T-helper 1 cell treated with Interleukin-12 subunit alpha and Interleukin-12 subunit beta and Interleukin-4 antibody, amounts not matched to agents 30 μg/mL and 1 μg/mL, for 36 hours (primary cell): ENCODE measurements at regions not wholly inside any gene's neighbourhood (a gene's known extent, or its start where the extent isn't known, plus 50 kb on each side); places are given as distances from the start of the nearest gene placed in this dataset.

Source experiments
- H3K27ac Mint-ChIP-seq: one replicate; pipeline ENCODE4 v1.8.0; 2021; ENCODE audit warnings: mild to moderate bottlenecking, mixed read lengths
- H3K27me3 Mint-ChIP-seq: one replicate; pipeline ENCODE4 v1.8.0; 2021; ENCODE audit warnings: low read depth, mixed read lengths
- H3K36me3 Mint-ChIP-seq: one replicate; pipeline ENCODE4 v1.8.0; 2021; ENCODE audit warnings: low read depth, mixed read lengths
- H3K4me1 Mint-ChIP-seq: one replicate; pipeline ENCODE4 v1.8.0; 2021; ENCODE audit warnings: low read depth, mixed read lengths
- H3K4me3 Mint-ChIP-seq: one replicate; pipeline ENCODE4 v1.8.0; 2021; ENCODE audit warnings: mild to moderate bottlenecking, moderate library complexity, mixed read lengths
- H3K9me3 Mint-ChIP-seq: one replicate; pipeline ENCODE4 v1.8.0; 2021; ENCODE audit warnings: mixed read lengths

- Mint-ChIP-seq H3K4me1 (no peaks in the 10 kb centered on the region), H3K36me3 (no peaks in the 10 kb centered on the region), H3K4me3 (no peak overlapping the region), H3K27ac (no peak overlapping the region), H3K9me3 (peaks cover 4% of the 10 kb centered on the region), H3K27me3 (no peaks in the 10 kb centered on the region)
Measured at GRCh38 chr11:110818032-110818687, 105.9 kb upstream of the ARHGAP20 start.

GRCh38 chr11:110812086-110812733, 100.0 kb upstream of the ARHGAP20 start:
- H3K4me3 Mint-ChIP-seq = no peak overlapping the region
- H3K27ac Mint-ChIP-seq = no peak overlapping the region
- H3K36me3 Mint-ChIP-seq = no peaks in the 10 kb centered on the region
- H3K4me1 Mint-ChIP-seq = no peaks in the 10 kb centered on the region
- peaks cover 4% of the 10 kb centered on the region for H3K9me3 Mint-ChIP-seq
- no peaks in the 10 kb centered on the region for H3K27me3 Mint-ChIP-seq

GRCh38 chr11:110809417-110810199, 97.4 kb upstream of the ARHGAP20 start:
- Mint-ChIP-seq H3K4me3 (no peak overlapping the region), H3K27me3 (no peaks in the 10 kb centered on the region), H3K36me3 (no peaks in the 10 kb centered on the region), H3K4me1 (no peaks in the 10 kb centered on the region), H3K27ac (no peak overlapping the region), H3K9me3 (no peaks in the 10 kb centered on the region)

- Mint-ChIP-seq H3K4me1 (no peaks in the 10 kb centered on the region), H3K9me3 (no peaks in the 10 kb centered on the region), H3K4me3 (no peak overlapping the region), H3K27ac (no peak overlapping the region), H3K27me3 (no peaks in the 10 kb centered on the region), H3K36me3 (no peaks in the 10 kb centered on the region)
Measured at GRCh38 chr11:110808248-110808647, 96.0 kb upstream of the ARHGAP20 start.

GRCh38 chr11:110807801-110808200, 95.6 kb upstream of the ARHGAP20 start:
- Mint-ChIP-seq H3K4me3 (no peak overlapping the region), H3K4me1 (no peaks in the 10 kb centered on the region), H3K27me3 (no peaks in the 10 kb centered on the region), H3K9me3 (no peaks in the 10 kb centered on the region), H3K27ac (no peak overlapping the region), H3K36me3 (no peaks in the 10 kb centered on the region)

GRCh38 chr11:110805756-110806155, 93.5 kb upstream of the ARHGAP20 start:
- H3K27me3 Mint-ChIP-seq = no peaks in the 10 kb centered on the region
- no peaks in the 10 kb centered on the region for H3K4me1 Mint-ChIP-seq
- no peak overlapping the region for H3K4me3 Mint-ChIP-seq
- no peak overlapping the region for H3K27ac Mint-ChIP-seq
- H3K9me3 Mint-ChIP-seq = no peaks in the 10 kb centered on the region
- H3K36me3 Mint-ChIP-seq = no peaks in the 10 kb centered on the region

GRCh38 chr11:110802162-110802561, 89.9 kb upstream of the ARHGAP20 start:
- H3K9me3 Mint-ChIP-seq = no peaks in the 10 kb centered on the region
- no peaks in the 10 kb centered on the region for H3K27me3 Mint-ChIP-seq
- H3K27ac Mint-ChIP-seq = no peak overlapping the region
- no peaks in the 10 kb centered on the region for H3K4me1 Mint-ChIP-seq
- no peaks in the 10 kb centered on the region for H3K36me3 Mint-ChIP-seq
- H3K4me3 Mint-ChIP-seq = no peak overlapping the region

GRCh38 chr11:110801328-110801727, 89.1 kb upstream of the ARHGAP20 start:
- Mint-ChIP-seq H3K27ac (no peak overlapping the region), H3K4me3 (no peak overlapping the region), H3K4me1 (no peaks in the 10 kb centered on the region), H3K36me3 (no peaks in the 10 kb centered on the region), H3K27me3 (no peaks in the 10 kb centered on the region), H3K9me3 (no peaks in the 10 kb centered on the region)

GRCh38 chr11:110798201-110798900, 86.1 kb upstream of the ARHGAP20 start:
- Mint-ChIP-seq H3K27me3 (no peaks in the 10 kb centered on the region), H3K27ac (no peak overlapping the region), H3K4me1 (no peaks in the 10 kb centered on the region), H3K9me3 (no peaks in the 10 kb centered on the region), H3K36me3 (no peaks in the 10 kb centered on the region), H3K4me3 (no peak overlapping the region)

GRCh38 chr11:110797453-110797852, 85.2 kb upstream of the ARHGAP20 start:
- H3K27ac Mint-ChIP-seq = no peak overlapping the region
- no peaks in the 10 kb centered on the region for H3K9me3 Mint-ChIP-seq
- H3K4me1 Mint-ChIP-seq = no peaks in the 10 kb centered on the region
- H3K36me3 Mint-ChIP-seq = no peaks in the 10 kb centered on the region
- H3K4me3 Mint-ChIP-seq = no peak overlapping the region
- H3K27me3 Mint-ChIP-seq = peaks cover 4% of the 10 kb centered on the region

GRCh38 chr11:110795112-110795624, 82.9 kb upstream of the ARHGAP20 start:
- H3K36me3 Mint-ChIP-seq = no peaks in the 10 kb centered on the region
- peaks cover 4% of the 10 kb centered on the region for H3K27me3 Mint-ChIP-seq
- no peak overlapping the region for H3K27ac Mint-ChIP-seq
- no peaks in the 10 kb centered on the region for H3K9me3 Mint-ChIP-seq
- no peak overlapping the region for H3K4me3 Mint-ChIP-seq
- H3K4me1 Mint-ChIP-seq = no peaks in the 10 kb centered on the region

GRCh38 chr11:110793556-110793955, 81.3 kb upstream of the ARHGAP20 start:
- Mint-ChIP-seq H3K4me1 (no peaks in the 10 kb centered on the region), H3K9me3 (no peaks in the 10 kb centered on the region), H3K36me3 (no peaks in the 10 kb centered on the region), H3K27ac (no peak overlapping the region), H3K4me3 (no peak overlapping the region), H3K27me3 (peaks cover 4% of the 10 kb centered on the region)

- peaks cover 4% of the 10 kb centered on the region for H3K27me3 Mint-ChIP-seq
- H3K27ac Mint-ChIP-seq = no peak overlapping the region
- no peak overlapping the region for H3K4me3 Mint-ChIP-seq
- H3K36me3 Mint-ChIP-seq = no peaks in the 10 kb centered on the region
- H3K9me3 Mint-ChIP-seq = no peaks in the 10 kb centered on the region
- H3K4me1 Mint-ChIP-seq = no peaks in the 10 kb centered on the region
Measured at GRCh38 chr11:110791621-110792020, 79.4 kb upstream of the ARHGAP20 start.

GRCh38 chr11:110787680-110788079, 75.4 kb upstream of the ARHGAP20 start:
- no peaks in the 10 kb centered on the region for H3K36me3 Mint-ChIP-seq
- no peak overlapping the region for H3K27ac Mint-ChIP-seq
- H3K9me3 Mint-ChIP-seq = no peaks in the 10 kb centered on the region
- H3K4me1 Mint-ChIP-seq = no peaks in the 10 kb centered on the region
- H3K27me3 Mint-ChIP-seq = peaks cover 2% of the 10 kb centered on the region
- no peak overlapping the region for H3K4me3 Mint-ChIP-seq
